ENCODE measurements at regions not wholly inside any gene's neighbourhood (a gene's known extent, or its start where the extent isn't known, plus 50 kb on each side); places are given as distances from the start of the nearest gene placed in this dataset.

DNA sequence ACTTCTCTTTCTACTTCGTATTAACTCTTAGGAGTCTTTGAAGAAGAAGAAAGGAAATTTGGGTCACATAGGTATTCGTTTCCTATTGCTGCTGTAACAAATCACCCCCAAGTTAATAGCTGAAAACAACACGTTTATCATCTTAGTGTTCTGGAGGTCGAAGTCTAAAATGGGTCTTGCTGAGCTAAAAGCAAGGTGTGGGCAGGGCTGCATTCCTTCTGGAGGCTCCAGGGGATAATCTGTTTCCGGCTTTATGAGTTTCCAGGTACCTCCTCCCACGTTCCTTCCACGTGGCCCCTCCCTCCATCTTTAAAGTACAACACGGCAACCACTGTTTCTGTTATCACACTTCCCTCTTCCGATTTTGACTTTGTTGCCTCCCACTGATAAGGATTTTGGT, 233.5 kb upstream of the RBBP8 start:
- TF ChIP-seq, protein P1, sequence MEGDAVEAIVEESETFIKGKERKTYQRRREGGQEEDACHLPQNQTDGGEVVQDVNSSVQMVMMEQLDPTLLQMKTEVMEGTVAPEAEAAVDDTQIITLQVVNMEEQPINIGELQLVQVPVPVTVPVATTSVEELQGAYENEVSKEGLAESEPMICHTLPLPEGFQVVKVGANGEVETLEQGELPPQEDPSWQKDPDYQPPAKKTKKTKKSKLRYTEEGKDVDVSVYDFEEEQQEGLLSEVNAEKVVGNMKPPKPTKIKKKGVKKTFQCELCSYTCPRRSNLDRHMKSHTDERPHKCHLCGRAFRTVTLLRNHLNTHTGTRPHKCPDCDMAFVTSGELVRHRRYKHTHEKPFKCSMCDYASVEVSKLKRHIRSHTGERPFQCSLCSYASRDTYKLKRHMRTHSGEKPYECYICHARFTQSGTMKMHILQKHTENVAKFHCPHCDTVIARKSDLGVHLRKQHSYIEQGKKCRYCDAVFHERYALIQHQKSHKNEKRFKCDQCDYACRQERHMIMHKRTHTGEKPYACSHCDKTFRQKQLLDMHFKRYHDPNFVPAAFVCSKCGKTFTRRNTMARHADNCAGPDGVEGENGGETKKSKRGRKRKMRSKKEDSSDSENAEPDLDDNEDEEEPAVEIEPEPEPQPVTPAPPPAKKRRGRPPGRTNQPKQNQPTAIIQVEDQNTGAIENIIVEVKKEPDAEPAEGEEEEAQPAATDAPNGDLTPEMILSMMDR (IDR thresholded peaks at IDR 0.05; ENCODE audit: insufficient read depth, low read length, poor library complexity, severe bottlenecking) = no peak
- no peak for TF ChIP-seq EZH2phosphoT487 (conservative IDR thresholded peaks at IDR 0.05; ENCODE audit: low read length)
